ENCODE measurements at regions not wholly inside any gene's neighbourhood (a gene's known extent, or its start where the extent isn't known, plus 50 kb on each side); places are given as distances from the start of the nearest gene placed in this dataset.

- Histone ChIP-seq H3K36me3 (ENCODE audit: insufficient read depth, low read length) (no peaks in the 10 kb centered on the region), H4K20me1 (ENCODE audit: insufficient read depth, low read length) (no peaks in the 10 kb centered on the region), H3K9ac (ENCODE audit: low read length) (no peak overlapping the region), H3K4me1 (ENCODE audit: insufficient read depth, low read length) (no peaks in the 10 kb centered on the region), H3K27ac (ENCODE audit: low read depth, low read length) (no peak overlapping the region), H2AFZ (ENCODE audit: low read depth, low read length) (no peak overlapping the region), H3K9me3 (ENCODE audit: insufficient read depth, low read depth, low read length) (no peaks in the 10 kb centered on the region), H3K4me2 (ENCODE audit: low read length) (no peak overlapping the region), H3K79me2 (ENCODE audit: insufficient read depth, low read length) (no peaks in the 10 kb centered on the region), H3K4me3 (ENCODE audit: insufficient read depth, low read depth, low read length) (no peak overlapping the region), H3K27me3 (ENCODE audit: insufficient read depth, low read length) (no peaks in the 10 kb centered on the region)
- FAIRE-seq, result no peak
- no peak overlapping the region for H3K27ac Mint-ChIP-seq (ENCODE audit: unreplicated experiment)
- H3K4me1 Mint-ChIP-seq (ENCODE audit: low read depth, unreplicated experiment), result no peaks in the 10 kb centered on the region
- no peak overlapping the region for H3K4me3 Mint-ChIP-seq (ENCODE audit: unreplicated experiment)
- TF ChIP-seq EZH2 (IDR thresholded peaks at IDR 0.05; ENCODE audit: insufficient read depth, low read length) (no peak), CTCF (IDR thresholded peaks at IDR 0.05; ENCODE audit: insufficient read depth, low read depth, low read length) (no peak)
- no peaks in the 10 kb centered on the region for H3K36me3 Mint-ChIP-seq (ENCODE audit: low read depth, unreplicated experiment)
- DNase-seq (ENCODE audit: low read depth), result no peak
- H3K9me3 Mint-ChIP-seq (ENCODE audit: unreplicated experiment), result no peaks in the 10 kb centered on the region
- H3K27me3 Mint-ChIP-seq (ENCODE audit: low read depth, unreplicated experiment), result no peaks in the 10 kb centered on the region
These were observed 125.2 kb downstream of the MGST1 start for GRCh38 chr12:16472631-16473030.

- no peaks in the 10 kb centered on the region for H3K9me3 Mint-ChIP-seq (ENCODE audit: unreplicated experiment)
- H3K36me3 Mint-ChIP-seq (ENCODE audit: low read depth, unreplicated experiment), result no peaks in the 10 kb centered on the region
- H3K9me3 ChIP-seq (ENCODE audit: insufficient read depth, low read depth, low read length), result no peaks in the 10 kb centered on the region
- no peak overlapping the region for H2AFZ ChIP-seq (ENCODE audit: low read depth, low read length)
- no peaks in the 10 kb centered on the region for H4K20me1 ChIP-seq (ENCODE audit: insufficient read depth, low read length)
- DNase-seq (ENCODE audit: low read depth) (no peak), FAIRE-seq (no peak)
- no peak overlapping the region for H3K27ac Mint-ChIP-seq (ENCODE audit: unreplicated experiment)
- H3K4me1 Mint-ChIP-seq (ENCODE audit: low read depth, unreplicated experiment), result no peaks in the 10 kb centered on the region
- TF ChIP-seq EZH2 (IDR thresholded peaks at IDR 0.05; ENCODE audit: insufficient read depth, low read length) (no peak), CTCF (IDR thresholded peaks at IDR 0.05; ENCODE audit: insufficient read depth, low read depth, low read length) (no peak)
- H3K27me3 ChIP-seq (ENCODE audit: insufficient read depth, low read length), result no peaks in the 10 kb centered on the region
- H3K27ac ChIP-seq (ENCODE audit: low read depth, low read length), result no peak overlapping the region
- H3K4me2 ChIP-seq (ENCODE audit: low read length), result no peak overlapping the region
- no peak overlapping the region for H3K4me3 Mint-ChIP-seq (ENCODE audit: unreplicated experiment)
- no peak overlapping the region for H3K4me3 ChIP-seq (ENCODE audit: insufficient read depth, low read depth, low read length)
- no peaks in the 10 kb centered on the region for H3K4me1 ChIP-seq (ENCODE audit: insufficient read depth, low read length)
- H3K27me3 Mint-ChIP-seq (ENCODE audit: low read depth, unreplicated experiment), result no peaks in the 10 kb centered on the region
- H3K79me2 ChIP-seq (ENCODE audit: insufficient read depth, low read length), result no peaks in the 10 kb centered on the region
- H3K36me3 ChIP-seq (ENCODE audit: insufficient read depth, low read length), result no peaks in the 10 kb centered on the region
- no peak overlapping the region for H3K9ac ChIP-seq (ENCODE audit: low read length)
These were observed 126.3 kb downstream of the MGST1 start for GRCh38 chr12:16473610-16474326.

- no peaks in the 10 kb centered on the region for H3K79me2 ChIP-seq (ENCODE audit: insufficient read depth, low read length)
These were observed 127.4 kb downstream of the MGST1 start for GRCh38 chr12:16474801-16475200.

More at GRCh38 chr12:16474801-16475200, 127.4 kb downstream of the MGST1 start:
- TF ChIP-seq CTCF (IDR thresholded peaks at IDR 0.05; ENCODE audit: insufficient read depth, low read depth, low read length), result no peak
- TF ChIP-seq EZH2 (IDR thresholded peaks at IDR 0.05; ENCODE audit: insufficient read depth, low read length), result no peak
- DNase-seq (ENCODE audit: low read depth) (no peak), FAIRE-seq (no peak)
- no peak overlapping the region for H3K4me3 ChIP-seq (ENCODE audit: insufficient read depth, low read depth, low read length)
- H3K4me2 ChIP-seq (ENCODE audit: low read length), result no peak overlapping the region
- H3K9ac ChIP-seq (ENCODE audit: low read length), result no peak overlapping the region
- no peaks in the 10 kb centered on the region for H3K36me3 ChIP-seq (ENCODE audit: insufficient read depth, low read length)
- H2AFZ ChIP-seq (ENCODE audit: low read depth, low read length), result no peak overlapping the region
- Mint-ChIP-seq H3K4me1 (ENCODE audit: low read depth, unreplicated experiment) (no peaks in the 10 kb centered on the region), H3K36me3 (ENCODE audit: low read depth, unreplicated experiment) (no peaks in the 10 kb centered on the region), H3K27me3 (ENCODE audit: low read depth, unreplicated experiment) (no peaks in the 10 kb centered on the region), H3K4me3 (ENCODE audit: unreplicated experiment) (no peak overlapping the region), H3K9me3 (ENCODE audit: unreplicated experiment) (no peaks in the 10 kb centered on the region), H3K27ac (ENCODE audit: unreplicated experiment) (no peak overlapping the region)
- H4K20me1 ChIP-seq (ENCODE audit: insufficient read depth, low read length), result no peaks in the 10 kb centered on the region
- no peak overlapping the region for H3K27ac ChIP-seq (ENCODE audit: low read depth, low read length)
- H3K4me1 ChIP-seq (ENCODE audit: insufficient read depth, low read length), result no peaks in the 10 kb centered on the region
- H3K9me3 ChIP-seq (ENCODE audit: insufficient read depth, low read depth, low read length), result no peaks in the 10 kb centered on the region
- no peaks in the 10 kb centered on the region for H3K27me3 ChIP-seq (ENCODE audit: insufficient read depth, low read length)

Measured in astrocyte (in vitro differentiated cells and primary cell).